ENCODE measurements at regions not wholly inside any gene's neighbourhood (a gene's known extent, or its start where the extent isn't known, plus 50 kb on each side); places are given as distances from the start of the nearest gene placed in this dataset.

- in situ Hi-C loops (cut with MboI; ENCODE audit: low sequenced_read_pairs), result loop anchor here (10.0 kb wide), 2 partner anchors 193 to 633 kb away; no protein-coding TSS in a partner anchor
Observed at GRCh38 chr15:98441599-98441998, 206.7 kb upstream of the IGF1R start.

- in situ Hi-C loops (cut with MboI; ENCODE audit: low sequenced_read_pairs), result loop anchor here (10.0 kb wide), 2 partner anchors 192 to 632 kb away; no protein-coding TSS in a partner anchor
Observed at GRCh38 chr15:98442379-98442833, 205.9 kb upstream of the IGF1R start.

- in situ Hi-C loops (cut with MboI; ENCODE audit: low sequenced_read_pairs), result loop anchor here (10.0 kb wide), 2 partner anchors 192 to 632 kb away; no protein-coding TSS in a partner anchor
Observed at GRCh38 chr15:98442901-98443300, 205.4 kb upstream of the IGF1R start.

- in situ Hi-C loops (cut with MboI; ENCODE audit: low sequenced_read_pairs), result loop anchor here (10.0 kb wide), 2 partner anchors 191 to 631 kb away; no protein-coding TSS in a partner anchor
Observed at GRCh38 chr15:98443526-98443925, 204.8 kb upstream of the IGF1R start.

GRCh38 chr15:98444138-98444537 is 204.2 kb upstream of the IGF1R start:
- in situ Hi-C loops (cut with MboI; ENCODE audit: low sequenced_read_pairs), result loop anchor here (10.0 kb wide), 2 partner anchors 191 to 631 kb away; no protein-coding TSS in a partner anchor

GRCh38 chr15:98445315-98445714 is 203.0 kb upstream of the IGF1R start:
- in situ Hi-C loops (cut with MboI; ENCODE audit: low sequenced_read_pairs), result loop anchor here (10.0 kb wide), 2 partner anchors 189 to 629 kb away; no protein-coding TSS in a partner anchor

- in situ Hi-C loops (cut with MboI; ENCODE audit: low sequenced_read_pairs), result loop anchor here (10.0 kb wide), 2 partner anchors 189 to 629 kb away; no protein-coding TSS in a partner anchor
Observed at GRCh38 chr15:98446083-98446482, 202.3 kb upstream of the IGF1R start.

- in situ Hi-C loops (cut with MboI; ENCODE audit: low sequenced_read_pairs), result loop anchor here (10.0 kb wide), 2 partner anchors 188 to 628 kb away; no protein-coding TSS in a partner anchor
Observed at GRCh38 chr15:98447069-98447468, 201.3 kb upstream of the IGF1R start.

GRCh38 chr15:98451236-98451635 is 197.1 kb upstream of the IGF1R start:
- in situ Hi-C loops (cut with MboI; ENCODE audit: low sequenced_read_pairs), result no loop called here

GRCh38 chr15:98452238-98452637 is 196.1 kb upstream of the IGF1R start:
- in situ Hi-C loops (cut with MboI; ENCODE audit: low sequenced_read_pairs), result no loop called here

- in situ Hi-C loops (cut with MboI; ENCODE audit: low sequenced_read_pairs), result no loop called here
Observed at GRCh38 chr15:98455904-98456303, 192.4 kb upstream of the IGF1R start.

GRCh38 chr15:98476559-98476958 is 171.8 kb upstream of the IGF1R start:
- in situ Hi-C loops (cut with MboI; ENCODE audit: low sequenced_read_pairs), result no loop called here

- in situ Hi-C loops (cut with MboI; ENCODE audit: low sequenced_read_pairs), result no loop called here
Observed at GRCh38 chr15:98480844-98481243, 167.5 kb upstream of the IGF1R start.

- in situ Hi-C loops (cut with MboI; ENCODE audit: low sequenced_read_pairs), result no loop called here
Observed at GRCh38 chr15:98483575-98484130, 164.7 kb upstream of the IGF1R start.

- in situ Hi-C loops (cut with MboI; ENCODE audit: low sequenced_read_pairs), result no loop called here
Observed at GRCh38 chr15:98484914-98485313, 163.4 kb upstream of the IGF1R start.

GRCh38 chr15:98485451-98485850 is 162.9 kb upstream of the IGF1R start:
- in situ Hi-C loops (cut with MboI; ENCODE audit: low sequenced_read_pairs), result no loop called here

- in situ Hi-C loops (cut with MboI; ENCODE audit: low sequenced_read_pairs), result no loop called here
Observed at GRCh38 chr15:98493966-98494511, 154.3 kb upstream of the IGF1R start.

- in situ Hi-C loops (cut with MboI; ENCODE audit: low sequenced_read_pairs), result loop anchor here (25.0 kb wide), 1 partner anchor 386 kb away; no protein-coding TSS in a partner anchor
Observed at GRCh38 chr15:98501192-98501591, 147.1 kb upstream of the IGF1R start.

- in situ Hi-C loops (cut with MboI; ENCODE audit: low sequenced_read_pairs), result loop anchor here (25.0 kb wide), 1 partner anchor 386 kb away; no protein-coding TSS in a partner anchor
Observed at GRCh38 chr15:98501632-98502031, 146.7 kb upstream of the IGF1R start.

GRCh38 chr15:98503970-98504369 is 144.4 kb upstream of the IGF1R start:
- in situ Hi-C loops (cut with MboI; ENCODE audit: low sequenced_read_pairs), result loop anchor here (25.0 kb wide), 1 partner anchor 383 kb away; no protein-coding TSS in a partner anchor

- in situ Hi-C loops (cut with MboI; ENCODE audit: low sequenced_read_pairs), result loop anchor here (25.0 kb wide), 1 partner anchor 382 kb away; no protein-coding TSS in a partner anchor
Observed at GRCh38 chr15:98504998-98505397, 143.3 kb upstream of the IGF1R start.

GRCh38 chr15:98505611-98506031 is 142.7 kb upstream of the IGF1R start:
- in situ Hi-C loops (cut with MboI; ENCODE audit: low sequenced_read_pairs), result loop anchor here (25.0 kb wide), 1 partner anchor 382 kb away; no protein-coding TSS in a partner anchor
